ENCODE measurements at regions not wholly inside any gene's neighbourhood (a gene's known extent, or its start where the extent isn't known, plus 50 kb on each side); places are given as distances from the start of the nearest gene placed in this dataset.

DNA sequence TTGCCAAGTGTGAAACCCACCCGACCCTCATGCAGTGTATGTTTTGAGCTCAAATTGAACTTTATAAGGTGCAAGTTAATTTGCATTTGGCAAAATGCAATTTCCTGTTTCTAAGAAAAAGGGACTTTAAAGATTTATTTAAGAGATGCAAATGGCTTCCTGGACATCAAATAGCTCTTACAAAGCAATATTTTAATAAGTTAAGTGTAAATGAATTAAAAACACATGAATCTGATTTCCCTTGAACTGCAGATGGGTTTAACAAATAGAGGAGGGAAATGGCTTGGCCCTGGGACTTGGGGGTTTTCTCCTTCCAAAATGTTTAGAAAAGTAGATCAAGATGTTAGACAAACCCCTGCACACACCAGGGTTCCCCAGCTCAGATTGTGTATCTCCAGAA lies 116.0 kb downstream of the EN1 start:
- CTCF ChIA-PET (ENCODE audit: low intra/inter-chr PET ratio) = no interaction called here
- POLR2A ChIA-PET = no interaction called here
- no peak for DNase-seq (ENCODE audit: extremely low read depth in 1 of 4, low spot score in 3 of 4)
- Histone ChIP-seq H3K9ac (ENCODE audit: insufficient read depth in 1 of 2, low read depth in 2 of 2, low read length in 2 of 2) (no peak overlapping the region), H3K27ac (ENCODE audit: extremely low read depth, low read depth, low read length) (no peak overlapping the region), H3K79me2 (ENCODE audit: control insufficient read depth, insufficient read depth, low read length) (no peaks in the 10 kb centered on the region), H3K4me2 (ENCODE audit: insufficient read depth, low read length) (no peak overlapping the region), H3K4me1 (replicated peaks in 1 of 2; ENCODE audit: control insufficient read depth in 2 of 2, insufficient read depth in 2 of 2, low read length in 2 of 2) (peaks cover 0 to 11% of the 10 kb centered on the region in 2 experiments; a peak in 3 of 5 replicates), H3K9me1 (ENCODE audit: control insufficient read depth, insufficient read depth, low read length) (no peaks in the 10 kb centered on the region), H3K27me3 (ENCODE audit: control insufficient read depth in 2 of 2, insufficient read depth in 2 of 2, low read length in 2 of 2) (no peaks in the 10 kb centered on the region), H3K9me3 (replicated peaks; ENCODE audit: control insufficient read depth, insufficient read depth, low read depth, low read length) (no peaks in the 10 kb centered on the region), H4K20me1 (replicated peaks; ENCODE audit: control insufficient read depth, insufficient read depth, low read length) (no peaks in the 10 kb centered on the region), H3K36me3 (ENCODE audit: control insufficient read depth, insufficient read depth, low read length) (no peaks in the 10 kb centered on the region), H2AFZ (ENCODE audit: low read depth, low read length) (no peak overlapping the region), H3K4me3 (no peak overlapping the region)
- in situ Hi-C loops (cut with MboI) (no loop called here), intact Hi-C loops (cut with micrococcal nuclease) (no loop called here)
- no TSS peak for BruUV-seq (replicated peaks)
- FAIRE-seq = no peak
- WGBS (ENCODE audit: insufficient coverage, low coverage, missing lambda C conversion rate) = 7% methylated on average over 1 of the region's 1 CpG
- no peak for ATAC-seq
- no peak for TF ChIP-seq NR3C1 (CRISPR knock-in tag; IDR thresholded peaks at IDR 0.05)
- TF ChIP-seq THRB (CRISPR knock-in tag; conservative IDR thresholded peaks at IDR 0.05) = no peak
- TF ChIP-seq NR2F6 (CRISPR knock-in tag; IDR thresholded peaks at IDR 0.05) = no peak
- no peak for TF ChIP-seq ZZZ3 (IDR thresholded peaks at IDR 0.05)
- TF ChIP-seq, protein P1, sequence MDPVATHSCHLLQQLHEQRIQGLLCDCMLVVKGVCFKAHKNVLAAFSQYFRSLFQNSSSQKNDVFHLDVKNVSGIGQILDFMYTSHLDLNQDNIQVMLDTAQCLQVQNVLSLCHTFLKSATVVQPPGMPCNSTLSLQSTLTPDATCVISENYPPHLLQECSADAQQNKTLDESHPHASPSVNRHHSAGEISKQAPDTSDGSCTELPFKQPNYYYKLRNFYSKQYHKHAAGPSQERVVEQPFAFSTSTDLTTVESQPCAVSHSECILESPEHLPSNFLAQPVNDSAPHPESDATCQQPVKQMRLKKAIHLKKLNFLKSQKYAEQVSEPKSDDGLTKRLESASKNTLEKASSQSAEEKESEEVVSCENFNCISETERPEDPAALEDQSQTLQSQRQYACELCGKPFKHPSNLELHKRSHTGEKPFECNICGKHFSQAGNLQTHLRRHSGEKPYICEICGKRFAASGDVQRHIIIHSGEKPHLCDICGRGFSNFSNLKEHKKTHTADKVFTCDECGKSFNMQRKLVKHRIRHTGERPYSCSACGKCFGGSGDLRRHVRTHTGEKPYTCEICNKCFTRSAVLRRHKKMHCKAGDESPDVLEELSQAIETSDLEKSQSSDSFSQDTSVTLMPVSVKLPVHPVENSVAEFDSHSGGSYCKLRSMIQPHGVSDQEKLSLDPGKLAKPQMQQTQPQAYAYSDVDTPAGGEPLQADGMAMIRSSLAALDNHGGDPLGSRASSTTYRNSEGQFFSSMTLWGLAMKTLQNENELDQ (CRISPR knock-in tag; IDR thresholded peaks at IDR 0.05; ENCODE audit: borderline replicate concordance) = no peak
- TF ChIP-seq SAFB (IDR thresholded peaks at IDR 0.05; ENCODE audit: borderline replicate concordance, low read depth, low read length) = no peak
- TF ChIP-seq ESRRB (CRISPR knock-in tag; IDR thresholded peaks at IDR 0.05; ENCODE audit: borderline replicate concordance) = no peak
- no peak for TF ChIP-seq ZSCAN32 (CRISPR knock-in tag; IDR thresholded peaks at IDR 0.05)
- no peak for TF ChIP-seq BRD9 (IDR thresholded peaks at IDR 0.05; ENCODE audit: low read depth, partially characterized antibody)
- TF ChIP-seq, protein P2, sequence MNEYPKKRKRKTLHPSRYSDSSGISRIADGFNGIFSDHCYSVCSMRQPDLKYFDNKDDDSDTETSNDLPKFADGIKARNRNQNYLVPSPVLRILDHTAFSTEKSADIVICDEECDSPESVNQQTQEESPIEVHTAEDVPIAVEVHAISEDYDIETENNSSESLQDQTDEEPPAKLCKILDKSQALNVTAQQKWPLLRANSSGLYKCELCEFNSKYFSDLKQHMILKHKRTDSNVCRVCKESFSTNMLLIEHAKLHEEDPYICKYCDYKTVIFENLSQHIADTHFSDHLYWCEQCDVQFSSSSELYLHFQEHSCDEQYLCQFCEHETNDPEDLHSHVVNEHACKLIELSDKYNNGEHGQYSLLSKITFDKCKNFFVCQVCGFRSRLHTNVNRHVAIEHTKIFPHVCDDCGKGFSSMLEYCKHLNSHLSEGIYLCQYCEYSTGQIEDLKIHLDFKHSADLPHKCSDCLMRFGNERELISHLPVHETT (CRISPR knock-in tag; conservative IDR thresholded peaks at IDR 0.05 in 1 of 2, IDR thresholded peaks at IDR 0.05 in 1 of 2) = no peak
- TF ChIP-seq POU5F1 (IDR thresholded peaks at IDR 0.05; ENCODE audit: borderline replicate concordance, low read depth, low read length, partially characterized antibody) = no peak
- TF ChIP-seq HNRNPLL (IDR thresholded peaks at IDR 0.05; ENCODE audit: low read depth, low read length, poor library complexity, severe bottlenecking) = no peak
- no peak for TF ChIP-seq JUND (IDR thresholded peaks at IDR 0.05; ENCODE audit: borderline replicate concordance, low read depth, low read length)
- no peak for TF ChIP-seq JUND (tag; IDR thresholded peaks at IDR 0.05; ENCODE audit: borderline replicate concordance, low read depth, low read length)
- no peak for TF ChIP-seq MBD1 (CRISPR knock-in tag; IDR thresholded peaks at IDR 0.05)
- no peak for TF ChIP-seq YBX1 (IDR thresholded peaks at IDR 0.05)
- TF ChIP-seq IRF2 (CRISPR knock-in tag; IDR thresholded peaks at IDR 0.05) = no peak

All from K562 (cell line).